ENCODE measurements at regions not wholly inside any gene's neighbourhood (a gene's known extent, or its start where the extent isn't known, plus 50 kb on each side); places are given as distances from the start of the nearest gene placed in this dataset.

- TF ChIP-seq PLSCR1 (CRISPR knock-in tag; IDR thresholded peaks at IDR 0.05; ENCODE audit: borderline replicate concordance) (no peak), SAP130 (CRISPR knock-in tag; IDR thresholded peaks at IDR 0.05; ENCODE audit: low read depth) (0 out of 2 replicates have a peak, but pooled peaks have one; percentile 17), ELF3 (CRISPR knock-in tag; IDR thresholded peaks at IDR 0.05) (0 out of 2 replicates have a peak, but pooled peaks have one; percentile 29), TFAP4 (IDR thresholded peaks at IDR 0.05; ENCODE audit: borderline replicate concordance, low read depth) (no peak), ZBTB1 (CRISPR knock-in tag; IDR thresholded peaks at IDR 0.05; ENCODE audit: borderline replicate concordance) (no peak), SOX6 (IDR thresholded peaks at IDR 0.05) (no peak), SOX6 (CRISPR knock-in tag; IDR thresholded peaks at IDR 0.05) (peak; percentile 31; the same call in 1 of the 2 replicates), ZNF850 (CRISPR knock-in tag; conservative IDR thresholded peaks at IDR 0.05) (no peak), PCBP2 (optimal IDR thresholded peaks at IDR 0.05; ENCODE audit: low read depth, low read length, poor library complexity, severe bottlenecking) (no peak), MED1 (CRISPR knock-in tag; IDR thresholded peaks at IDR 0.05) (0 out of 2 replicates have a peak, but pooled peaks have one; percentile 17), GABPB1 (CRISPR knock-in tag; IDR thresholded peaks at IDR 0.05) (no peak), EP300 (IDR thresholded peaks at IDR 0.05; ENCODE audit: low read depth in 2 of 2, low read length in 2 of 2) (peak in 1 of 2 experiments; percentile 30; a peak in 1 of 4 replicates), EP300 (CRISPR knock-in tag; IDR thresholded peaks at IDR 0.05; ENCODE audit: borderline replicate concordance) (no peak), RAD51 (IDR thresholded peaks at IDR 0.05; ENCODE audit: borderline replicate concordance) (no peak), ZNF768 (CRISPR knock-in tag; IDR thresholded peaks at IDR 0.05) (no peak), ZNF337 (CRISPR knock-in tag; IDR thresholded peaks at IDR 0.05; ENCODE audit: borderline replicate concordance, low read depth) (no peak)
These were observed 268.6 kb upstream of the PWP1 start (continued) for GRCh38 chr12:107417004-107417403.
